Fibroblast of mammary gland (primary cell): ENCODE measurements at regions not wholly inside any gene's neighbourhood (a gene's known extent, or its start where the extent isn't known, plus 50 kb on each side); places are given as distances from the start of the nearest gene placed in this dataset.

ENCODE experiments used
- DNase-seq: peaks from one replicate; pipeline ENCODE4 v3.0.0-alpha.2; 2010; ENCODE audit warnings: low read depth
- H3K4me3 ChIP-seq: 2 replicates; pipeline ENCODE4 v1.5.1; 2011; ENCODE audit warnings: low read depth, mild to moderate bottlenecking, low read length, moderate library complexity; ENCODE audit not compliant: control insufficient read depth
- CTCF ChIP-seq: conservative IDR thresholded peaks from 2 replicates; pipeline ENCODE4 v1.5.1; 2011; ENCODE audit warnings: low read depth, low read length, inconsistent platforms; ENCODE audit not compliant: control insufficient read depth, insufficient read depth

GRCh38 chr13:89267734-89268133 is 1596.6 kb downstream of the SLITRK5 start:
- no peak for DNase-seq
- TF ChIP-seq CTCF: no peak
- H3K4me3 ChIP-seq: no peak overlapping the region

- TF ChIP-seq CTCF: no peak
- H3K4me3 ChIP-seq: no peak overlapping the region
- no peak for DNase-seq
Measured at GRCh38 chr13:89269737-89270136, 1598.6 kb downstream of the SLITRK5 start.

GRCh38 chr13:89270736-89271135 is 1599.6 kb downstream of the SLITRK5 start:
- no peak for TF ChIP-seq CTCF
- no peak for DNase-seq
- no peak overlapping the region for H3K4me3 ChIP-seq

- no peak overlapping the region for H3K4me3 ChIP-seq
- no peak for DNase-seq
- TF ChIP-seq CTCF: no peak
Measured at GRCh38 chr13:89279374-89279773, 1608.2 kb downstream of the SLITRK5 start.

GRCh38 chr13:89281331-89281730 is 1610.2 kb downstream of the SLITRK5 start:
- no peak for TF ChIP-seq CTCF
- H3K4me3 ChIP-seq: no peak overlapping the region
- no peak for DNase-seq

- DNase-seq: no peak
- TF ChIP-seq CTCF: no peak
- no peak overlapping the region for H3K4me3 ChIP-seq
Measured at GRCh38 chr13:89282241-89282640, 1611.1 kb downstream of the SLITRK5 start.

GRCh38 chr13:89287381-89287780 is 1616.2 kb downstream of the SLITRK5 start:
- no peak for TF ChIP-seq CTCF
- DNase-seq: no peak
- H3K4me3 ChIP-seq: no peak overlapping the region
